ENCODE measurements at regions not wholly inside any gene's neighbourhood (a gene's known extent, or its start where the extent isn't known, plus 50 kb on each side); places are given as distances from the start of the nearest gene placed in this dataset.

DNA sequence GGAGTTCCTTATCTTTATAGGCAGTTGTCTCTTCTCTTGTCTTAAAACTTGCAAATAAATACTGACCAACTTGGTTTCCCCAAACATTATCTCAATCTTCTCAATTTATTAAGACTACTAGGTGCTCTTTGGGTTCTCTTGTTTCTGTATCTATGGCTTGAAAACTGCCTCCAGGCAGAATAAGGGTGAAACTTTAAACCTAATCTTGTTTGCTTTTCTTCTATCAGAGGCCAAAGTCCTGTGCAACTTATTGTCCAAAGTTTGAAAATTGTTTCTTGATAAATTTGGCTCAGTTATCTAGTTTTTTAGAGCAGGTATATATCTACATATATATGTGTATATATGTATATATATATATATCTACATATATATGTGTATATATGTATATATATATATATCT lies 110.1 kb upstream of the ANO5 start:
- TF ChIP-seq SP1 (CRISPR knock-in tag; IDR thresholded peaks at IDR 0.05) (no peak), CBX5 (IDR thresholded peaks at IDR 0.05; ENCODE audit: borderline replicate concordance, low read depth) (no peak), IRF2 (CRISPR knock-in tag; IDR thresholded peaks at IDR 0.05) (no peak), CBFB (CRISPR knock-in tag; IDR thresholded peaks at IDR 0.05) (no peak), ZNF121 (CRISPR knock-in tag; conservative IDR thresholded peaks at IDR 0.05) (no peak), EZH2 (IDR thresholded peaks at IDR 0.05; ENCODE audit: borderline replicate concordance, low read depth, low read length) (no peak), FOS (IDR thresholded peaks at IDR 0.05; ENCODE audit: extremely low read depth, insufficient read length) (no peak), SMARCA4 (IDR thresholded peaks at IDR 0.05) (no peak)
- TF ChIP-seq, protein P1, sequence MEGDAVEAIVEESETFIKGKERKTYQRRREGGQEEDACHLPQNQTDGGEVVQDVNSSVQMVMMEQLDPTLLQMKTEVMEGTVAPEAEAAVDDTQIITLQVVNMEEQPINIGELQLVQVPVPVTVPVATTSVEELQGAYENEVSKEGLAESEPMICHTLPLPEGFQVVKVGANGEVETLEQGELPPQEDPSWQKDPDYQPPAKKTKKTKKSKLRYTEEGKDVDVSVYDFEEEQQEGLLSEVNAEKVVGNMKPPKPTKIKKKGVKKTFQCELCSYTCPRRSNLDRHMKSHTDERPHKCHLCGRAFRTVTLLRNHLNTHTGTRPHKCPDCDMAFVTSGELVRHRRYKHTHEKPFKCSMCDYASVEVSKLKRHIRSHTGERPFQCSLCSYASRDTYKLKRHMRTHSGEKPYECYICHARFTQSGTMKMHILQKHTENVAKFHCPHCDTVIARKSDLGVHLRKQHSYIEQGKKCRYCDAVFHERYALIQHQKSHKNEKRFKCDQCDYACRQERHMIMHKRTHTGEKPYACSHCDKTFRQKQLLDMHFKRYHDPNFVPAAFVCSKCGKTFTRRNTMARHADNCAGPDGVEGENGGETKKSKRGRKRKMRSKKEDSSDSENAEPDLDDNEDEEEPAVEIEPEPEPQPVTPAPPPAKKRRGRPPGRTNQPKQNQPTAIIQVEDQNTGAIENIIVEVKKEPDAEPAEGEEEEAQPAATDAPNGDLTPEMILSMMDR (IDR thresholded peaks at IDR 0.05 in 2 of 3, conservative IDR thresholded peaks at IDR 0.05 in 1 of 3; ENCODE audit: insufficient read depth in 2 of 3, low read depth in 1 of 3, low read length in 3 of 3), result no peak
- TF ChIP-seq, protein P2, sequence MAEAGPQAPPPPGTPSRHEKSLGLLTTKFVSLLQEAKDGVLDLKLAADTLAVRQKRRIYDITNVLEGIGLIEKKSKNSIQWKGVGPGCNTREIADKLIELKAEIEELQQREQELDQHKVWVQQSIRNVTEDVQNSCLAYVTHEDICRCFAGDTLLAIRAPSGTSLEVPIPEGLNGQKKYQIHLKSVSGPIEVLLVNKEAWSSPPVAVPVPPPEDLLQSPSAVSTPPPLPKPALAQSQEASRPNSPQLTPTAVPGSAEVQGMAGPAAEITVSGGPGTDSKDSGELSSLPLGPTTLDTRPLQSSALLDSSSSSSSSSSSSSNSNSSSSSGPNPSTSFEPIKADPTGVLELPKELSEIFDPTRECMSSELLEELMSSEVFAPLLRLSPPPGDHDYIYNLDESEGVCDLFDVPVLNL (CRISPR knock-in tag; IDR thresholded peaks at IDR 0.05; ENCODE audit: low read depth), result no peak
